Activated CD8-positive, alpha-beta T cell treated with anti-CD3 and anti-CD28 coated beads for 36 hours (primary cell): ENCODE measurements at regions not wholly inside any gene's neighbourhood (a gene's known extent, or its start where the extent isn't known, plus 50 kb on each side); places are given as distances from the start of the nearest gene placed in this dataset.
"Not testable (repeated sequence)": the region's sequence is repeated elsewhere in the genome, so short reads cannot be mapped to it uniquely, and the experiment has no call there.

Source experiments
- ATAC-seq: fragments of 200-7000 bp; cut with Tn5 transposase; one replicate; pipeline ENCODE4 v1.10.0; 2021; ENCODE audit warnings: mild to moderate bottlenecking, moderate library complexity
- CTCF ChIA-PET: fragments of 350-600 bp; sonication (Branson Sonifier 250); formaldehyde crosslinking; loops from one replicate; lab custom pipeline; 2021; ENCODE audit warnings: antibody characterized with exemption; lab: Charles Lee
- POLR2A ChIA-PET: fragments of 350-600 bp; sonication (Branson Sonifier 250); formaldehyde crosslinking; loops from one replicate; lab custom pipeline; 2021; ENCODE audit warnings: antibody characterized with exemption; lab: Charles Lee
- DNase-seq: peaks from one replicate; pipeline ENCODE4 v3.0.0-alpha.2; 2020
- H3K27ac Mint-ChIP-seq: one replicate; pipeline ENCODE4 v1.8.0; 2021; ENCODE audit warnings: mild to moderate bottlenecking, mixed read lengths
- H3K27me3 Mint-ChIP-seq: one replicate; pipeline ENCODE4 v1.8.0; 2021; ENCODE audit warnings: mixed read lengths
- H3K36me3 Mint-ChIP-seq: one replicate; pipeline ENCODE4 v1.8.0; 2021; ENCODE audit warnings: low read depth, mixed read lengths
- H3K4me1 Mint-ChIP-seq: one replicate; pipeline ENCODE4 v1.8.0; 2021; ENCODE audit warnings: low read depth, mixed read lengths
- H3K4me3 Mint-ChIP-seq: one replicate; pipeline ENCODE4 v1.8.0; 2021; ENCODE audit warnings: mild to moderate bottlenecking, moderate library complexity, mixed read lengths
- H3K9me3 Mint-ChIP-seq: one replicate; pipeline ENCODE4 v1.8.0; 2021; ENCODE audit warnings: mixed read lengths
- intact Hi-C: fragments of 100-400 bp; cut with micrococcal nuclease; formaldehyde crosslinking; loops from one replicate; pipeline ENCODE4 v1.10.0; 2022
- TF ChIP-seq, protein P1 (sequence below): fragments of 200-600 bp; IDR thresholded peaks from one replicate; pipeline ENCODE4 v1.8.0; 2022; ENCODE audit warnings: antibody characterized with exemption, mild to moderate bottlenecking

DNA sequence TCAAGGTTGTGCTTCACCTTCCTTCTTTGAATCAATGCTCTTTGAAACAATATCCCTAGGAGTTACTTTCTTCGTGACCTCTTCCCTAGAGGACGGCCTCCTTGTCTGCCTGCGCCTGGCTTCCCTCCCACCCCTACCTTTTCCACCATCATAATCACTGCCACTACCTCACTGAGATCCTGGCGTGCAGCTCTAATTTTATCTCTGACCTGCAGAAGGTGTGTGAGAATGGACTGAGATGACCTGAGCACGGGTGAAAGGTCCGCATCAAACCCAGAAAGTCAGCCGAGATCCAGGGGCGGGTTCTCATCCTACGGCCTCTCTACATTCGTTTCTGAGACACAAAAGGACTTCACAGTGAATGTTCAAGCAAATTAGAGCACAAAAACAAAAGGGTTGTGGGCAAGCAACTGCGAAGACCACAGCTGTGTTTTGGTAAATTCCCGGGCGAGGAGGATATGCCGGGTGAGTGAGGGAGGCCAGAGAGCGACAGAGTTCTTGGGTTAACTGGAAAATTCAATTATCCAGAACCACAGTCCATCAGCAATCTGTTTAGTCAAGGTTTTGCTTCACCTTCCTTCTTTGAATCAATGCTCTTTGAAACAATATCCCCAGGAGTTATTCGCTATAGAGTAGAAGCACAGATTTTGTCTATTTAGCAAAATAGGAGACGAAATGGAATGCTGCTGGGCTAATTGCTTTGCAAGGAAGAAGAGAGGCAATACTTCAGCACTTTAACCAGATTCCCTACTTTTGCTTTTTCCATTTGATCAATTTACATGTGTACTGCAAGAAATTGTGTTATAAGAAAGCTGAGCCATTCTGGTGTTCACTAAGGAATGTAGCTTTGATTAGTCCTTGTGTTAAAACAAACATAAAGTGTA lies 212.6 kb downstream of the ACKR3 start:
- ATAC-seq = no peak
- CTCF ChIA-PET = no interaction called here
- H3K4me1 Mint-ChIP-seq = no peaks in the 10 kb centered on the region

DNA sequence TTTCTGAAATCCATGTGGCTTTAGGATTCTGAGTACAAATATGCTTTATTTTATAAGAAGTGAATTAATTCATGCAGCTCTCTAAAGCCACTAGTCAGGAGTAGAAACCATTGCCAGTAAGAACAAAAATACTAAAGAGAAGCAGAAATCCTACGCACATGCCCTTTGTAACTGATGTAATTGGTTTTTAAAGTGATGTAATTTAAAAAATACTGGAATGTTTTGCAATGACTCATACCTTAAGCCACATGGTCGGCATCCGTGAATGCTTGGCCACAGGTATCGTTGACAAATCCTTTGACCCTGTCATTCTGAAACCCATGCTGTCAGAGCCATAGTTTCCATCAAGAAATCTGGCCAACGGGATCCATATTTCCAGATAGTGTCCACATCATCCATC lies 213.3 kb downstream of the ACKR3 start:
- DNase-seq = no peak
- ChIA-PET CTCF (no interaction called here), POLR2A (no interaction called here)
- H3K4me1 Mint-ChIP-seq = no peaks in the 10 kb centered on the region
- no peaks in the 10 kb centered on the region for H3K9me3 Mint-ChIP-seq
- TF ChIP-seq, protein P1, sequence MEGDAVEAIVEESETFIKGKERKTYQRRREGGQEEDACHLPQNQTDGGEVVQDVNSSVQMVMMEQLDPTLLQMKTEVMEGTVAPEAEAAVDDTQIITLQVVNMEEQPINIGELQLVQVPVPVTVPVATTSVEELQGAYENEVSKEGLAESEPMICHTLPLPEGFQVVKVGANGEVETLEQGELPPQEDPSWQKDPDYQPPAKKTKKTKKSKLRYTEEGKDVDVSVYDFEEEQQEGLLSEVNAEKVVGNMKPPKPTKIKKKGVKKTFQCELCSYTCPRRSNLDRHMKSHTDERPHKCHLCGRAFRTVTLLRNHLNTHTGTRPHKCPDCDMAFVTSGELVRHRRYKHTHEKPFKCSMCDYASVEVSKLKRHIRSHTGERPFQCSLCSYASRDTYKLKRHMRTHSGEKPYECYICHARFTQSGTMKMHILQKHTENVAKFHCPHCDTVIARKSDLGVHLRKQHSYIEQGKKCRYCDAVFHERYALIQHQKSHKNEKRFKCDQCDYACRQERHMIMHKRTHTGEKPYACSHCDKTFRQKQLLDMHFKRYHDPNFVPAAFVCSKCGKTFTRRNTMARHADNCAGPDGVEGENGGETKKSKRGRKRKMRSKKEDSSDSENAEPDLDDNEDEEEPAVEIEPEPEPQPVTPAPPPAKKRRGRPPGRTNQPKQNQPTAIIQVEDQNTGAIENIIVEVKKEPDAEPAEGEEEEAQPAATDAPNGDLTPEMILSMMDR = no peak
- no peak overlapping the region for H3K27ac Mint-ChIP-seq
- H3K4me3 Mint-ChIP-seq = no peak overlapping the region
- ATAC-seq = no peak
- intact Hi-C loops = no loop called here
- no peaks in the 10 kb centered on the region for H3K36me3 Mint-ChIP-seq
- peaks cover 21% of the 10 kb centered on the region for H3K27me3 Mint-ChIP-seq

More for the DNA sequence above, 212.6 kb downstream of the ACKR3 start:
- POLR2A ChIA-PET = no interaction called here
- no peaks in the 10 kb centered on the region for H3K9me3 Mint-ChIP-seq
- TF ChIP-seq, protein P1 = no peak
- no peaks in the 10 kb centered on the region for H3K36me3 Mint-ChIP-seq
- intact Hi-C loops = no loop called here
- no peak overlapping the region for H3K4me3 Mint-ChIP-seq
- H3K27ac Mint-ChIP-seq = no peak overlapping the region
- no peak for DNase-seq
- peaks cover 21% of the 10 kb centered on the region for H3K27me3 Mint-ChIP-seq

DNA sequence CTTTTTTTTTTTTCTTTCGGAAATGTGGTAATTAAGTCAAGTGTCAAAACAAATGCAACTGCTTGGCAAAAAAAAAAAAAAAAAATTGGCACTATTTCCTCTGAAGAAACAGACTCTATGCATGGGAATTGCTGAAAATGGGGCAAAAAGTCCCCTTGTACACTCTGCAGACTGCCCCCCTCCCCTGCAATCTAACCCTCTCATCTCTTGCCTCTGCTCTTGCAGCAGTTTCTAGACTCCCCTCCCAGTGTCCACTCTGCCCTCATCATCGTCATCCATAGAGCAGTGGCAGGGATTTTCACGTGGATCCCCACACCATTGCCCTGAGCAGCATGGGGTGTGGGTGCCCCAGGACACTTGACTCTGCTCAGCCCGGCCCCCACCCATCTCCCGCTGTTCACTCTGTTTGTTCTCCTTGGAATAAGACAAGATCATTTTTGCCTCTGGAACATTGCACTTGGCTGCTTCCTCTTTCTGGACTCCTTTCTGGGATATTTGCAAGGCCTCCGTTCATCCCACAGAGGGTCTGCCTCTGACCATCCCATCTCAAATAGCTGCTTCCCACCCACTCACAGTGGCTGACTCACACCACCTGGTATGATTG lies 213.9 kb downstream of the ACKR3 start:
- Mint-ChIP-seq H3K27me3 (peaks cover 18% of the 10 kb centered on the region), H3K4me3 (no peak overlapping the region), H3K4me1 (no peaks in the 10 kb centered on the region), H3K36me3 (no peaks in the 10 kb centered on the region), H3K27ac (no peak overlapping the region), H3K9me3 (no peaks in the 10 kb centered on the region)
- intact Hi-C loops = no loop called here
- no peak for DNase-seq
- no peak for ATAC-seq
- CTCF ChIA-PET = no interaction called here
- TF ChIP-seq, protein P1 = no peak
- POLR2A ChIA-PET = no interaction called here

DNA sequence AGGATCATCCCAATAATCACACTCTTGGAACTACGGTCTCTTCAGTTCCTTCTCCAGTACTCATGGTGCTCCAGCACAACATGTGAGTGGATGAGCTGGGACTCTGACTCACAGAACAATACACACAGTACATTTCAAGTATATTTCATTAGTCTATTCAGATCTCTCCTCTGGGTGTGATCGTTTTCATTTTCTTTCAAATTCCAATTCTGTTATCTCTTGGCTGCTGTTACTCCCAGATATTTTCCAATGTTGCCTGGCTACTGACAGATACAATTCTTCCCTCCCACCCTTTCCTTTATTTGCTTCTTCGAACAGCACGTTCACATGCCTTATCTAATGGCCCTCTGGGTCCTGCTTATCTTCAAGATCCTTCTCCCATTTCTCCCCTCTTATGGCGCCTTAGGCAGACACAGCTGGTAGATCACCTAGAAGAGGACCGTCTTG lies 216.0 kb downstream of the ACKR3 start:
- intact Hi-C loops = no loop called here
- no peaks in the 10 kb centered on the region for H3K4me1 Mint-ChIP-seq
- ChIA-PET CTCF (no interaction called here), POLR2A (no interaction called here)
- no peak for ATAC-seq
- H3K4me3 Mint-ChIP-seq = no peak overlapping the region
- DNase-seq = no peak
- H3K9me3 Mint-ChIP-seq = no peaks in the 10 kb centered on the region
- TF ChIP-seq, protein P1 = no peak
- peaks cover 18% of the 10 kb centered on the region for H3K27me3 Mint-ChIP-seq
- H3K36me3 Mint-ChIP-seq = no peaks in the 10 kb centered on the region
- no peak overlapping the region for H3K27ac Mint-ChIP-seq

DNA sequence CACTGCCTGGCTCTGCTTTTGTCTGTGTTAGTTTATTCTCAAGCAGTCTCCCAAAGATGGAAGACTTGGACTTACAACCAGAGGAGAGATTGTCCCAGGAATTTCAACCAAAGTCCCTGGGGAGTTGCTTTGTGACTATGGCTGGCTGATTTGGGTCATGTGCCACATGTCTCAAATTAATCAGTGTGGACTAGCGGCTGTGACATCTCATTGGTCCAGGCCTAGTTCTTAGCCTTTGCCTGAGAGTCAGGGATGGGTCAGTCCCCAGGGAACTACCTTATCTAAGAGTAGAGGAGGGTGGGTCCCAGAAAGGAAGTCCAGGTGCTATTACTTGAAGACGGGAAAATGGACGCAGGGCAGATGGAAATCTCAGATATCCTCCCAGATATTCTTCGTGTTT lies 217.1 kb downstream of the ACKR3 start:
- ChIA-PET POLR2A (no interaction called here), CTCF (no interaction called here)
- Mint-ChIP-seq H3K27ac (no peak overlapping the region), H3K27me3 (peaks cover 14% of the 10 kb centered on the region), H3K9me3 (no peaks in the 10 kb centered on the region), H3K4me3 (no peak overlapping the region), H3K36me3 (no peaks in the 10 kb centered on the region), H3K4me1 (no peaks in the 10 kb centered on the region)
- DNase-seq = no peak
- intact Hi-C loops = no loop called here
- ATAC-seq = no peak
- TF ChIP-seq, protein P1 = no peak

DNA sequence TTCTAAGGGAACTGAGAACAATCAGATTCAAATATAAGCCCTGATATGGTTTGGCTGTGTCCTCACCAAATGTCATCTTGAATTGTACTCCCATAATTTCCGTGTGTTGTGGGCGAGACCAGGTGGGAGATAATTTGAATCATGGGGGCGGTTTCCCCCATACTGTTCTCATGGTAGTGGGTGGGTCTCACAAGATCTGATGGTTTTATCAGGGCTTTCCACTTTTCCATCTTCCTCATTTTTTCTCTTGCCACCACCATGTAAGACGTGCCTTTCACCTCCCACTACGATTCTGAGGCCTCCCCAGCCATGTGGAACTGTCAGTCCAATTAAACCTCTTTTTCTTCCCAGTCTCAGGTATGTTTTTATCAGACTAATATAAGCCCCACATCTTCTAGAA lies 217.8 kb downstream of the ACKR3 start:
- DNase-seq, H3K36me3 Mint-ChIP-seq, H3K4me1 Mint-ChIP-seq, CTCF ChIA-PET, ATAC-seq, intact Hi-C loops, H3K9me3 Mint-ChIP-seq, H3K4me3 Mint-ChIP-seq, POLR2A ChIA-PET, H3K27ac Mint-ChIP-seq: not testable (repeated sequence)
- peaks cover 13% of the 10 kb centered on the region for H3K27me3 Mint-ChIP-seq
